AG04449 (cell line): ENCODE measurements at regions not wholly inside any gene's neighbourhood (a gene's known extent, or its start where the extent isn't known, plus 50 kb on each side); places are given as distances from the start of the nearest gene placed in this dataset.

Source experiments
- CTCF ChIA-PET: fragments of 350-600 bp; formaldehyde crosslinking; extraction: SDS; loops from one replicate; lab custom pipeline; 2021; ENCODE audit warnings: antibody characterized with exemption; lab: Yijun Ruan, JAX
- POLR2A ChIA-PET: fragments of 400-600, 350-600 bp; formaldehyde crosslinking; extraction: SDS; loops from one replicate; lab custom pipeline; 2020; ENCODE audit warnings: antibody characterized with exemption, inconsistent platforms; lab: Yijun Ruan, JAX
- DNase-seq: peaks from one replicate; pipeline ENCODE4 v3.0.0-alpha.2; 2010; ENCODE audit warnings: low read depth, low spot score
- H3K4me3 ChIP-seq: 2 replicates; pipeline ENCODE4 v1.5.1; 2011; ENCODE audit warnings: low read depth, mild to moderate bottlenecking, control low read depth, low read length
- TF ChIP-seq, protein P1 (sequence below): IDR thresholded peaks from one replicate; pipeline ENCODE4 v1.5.1; 2011; ENCODE audit warnings: mild to moderate bottlenecking, moderate library complexity, low read length, control low read depth, inconsistent platforms; ENCODE audit not compliant: insufficient read depth; ENCODE audit errors: missing control alignments

GRCh38 chr14:104239185-104239775, 100.9 kb downstream of the KIF26A start:
- no peak for DNase-seq
- H3K4me3 ChIP-seq = no peak overlapping the region
- POLR2A ChIA-PET = no interaction called here
- TF ChIP-seq, protein P1, sequence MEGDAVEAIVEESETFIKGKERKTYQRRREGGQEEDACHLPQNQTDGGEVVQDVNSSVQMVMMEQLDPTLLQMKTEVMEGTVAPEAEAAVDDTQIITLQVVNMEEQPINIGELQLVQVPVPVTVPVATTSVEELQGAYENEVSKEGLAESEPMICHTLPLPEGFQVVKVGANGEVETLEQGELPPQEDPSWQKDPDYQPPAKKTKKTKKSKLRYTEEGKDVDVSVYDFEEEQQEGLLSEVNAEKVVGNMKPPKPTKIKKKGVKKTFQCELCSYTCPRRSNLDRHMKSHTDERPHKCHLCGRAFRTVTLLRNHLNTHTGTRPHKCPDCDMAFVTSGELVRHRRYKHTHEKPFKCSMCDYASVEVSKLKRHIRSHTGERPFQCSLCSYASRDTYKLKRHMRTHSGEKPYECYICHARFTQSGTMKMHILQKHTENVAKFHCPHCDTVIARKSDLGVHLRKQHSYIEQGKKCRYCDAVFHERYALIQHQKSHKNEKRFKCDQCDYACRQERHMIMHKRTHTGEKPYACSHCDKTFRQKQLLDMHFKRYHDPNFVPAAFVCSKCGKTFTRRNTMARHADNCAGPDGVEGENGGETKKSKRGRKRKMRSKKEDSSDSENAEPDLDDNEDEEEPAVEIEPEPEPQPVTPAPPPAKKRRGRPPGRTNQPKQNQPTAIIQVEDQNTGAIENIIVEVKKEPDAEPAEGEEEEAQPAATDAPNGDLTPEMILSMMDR = no peak
- CTCF ChIA-PET = no interaction called here

DNA sequence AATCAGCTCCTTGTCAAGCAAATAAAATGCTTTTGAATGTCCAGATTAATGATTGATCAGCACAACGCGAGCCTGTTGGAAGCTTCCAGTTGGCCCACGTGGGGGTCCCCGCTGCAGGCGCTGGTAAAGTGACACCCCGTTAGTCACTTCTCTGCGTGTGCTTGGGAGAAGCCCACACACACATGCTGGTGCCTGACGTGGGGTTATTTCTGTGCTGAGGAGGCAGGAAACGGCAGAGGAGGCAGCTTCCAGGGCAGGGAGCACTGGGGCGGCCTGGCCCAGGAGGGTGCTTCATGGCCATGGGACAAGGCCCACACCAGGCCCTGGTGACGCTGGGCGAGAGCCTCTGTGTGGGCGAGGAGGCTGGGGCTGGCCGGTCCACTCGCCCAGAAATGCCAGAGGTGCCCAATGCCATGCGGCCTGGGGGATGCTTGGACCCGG, 101.5 kb downstream of the KIF26A start:
- H3K4me3 ChIP-seq = no peak overlapping the region
- CTCF ChIA-PET = no interaction called here
- POLR2A ChIA-PET = no interaction called here
- DNase-seq = no peak
- TF ChIP-seq, protein P1 = no peak

DNA sequence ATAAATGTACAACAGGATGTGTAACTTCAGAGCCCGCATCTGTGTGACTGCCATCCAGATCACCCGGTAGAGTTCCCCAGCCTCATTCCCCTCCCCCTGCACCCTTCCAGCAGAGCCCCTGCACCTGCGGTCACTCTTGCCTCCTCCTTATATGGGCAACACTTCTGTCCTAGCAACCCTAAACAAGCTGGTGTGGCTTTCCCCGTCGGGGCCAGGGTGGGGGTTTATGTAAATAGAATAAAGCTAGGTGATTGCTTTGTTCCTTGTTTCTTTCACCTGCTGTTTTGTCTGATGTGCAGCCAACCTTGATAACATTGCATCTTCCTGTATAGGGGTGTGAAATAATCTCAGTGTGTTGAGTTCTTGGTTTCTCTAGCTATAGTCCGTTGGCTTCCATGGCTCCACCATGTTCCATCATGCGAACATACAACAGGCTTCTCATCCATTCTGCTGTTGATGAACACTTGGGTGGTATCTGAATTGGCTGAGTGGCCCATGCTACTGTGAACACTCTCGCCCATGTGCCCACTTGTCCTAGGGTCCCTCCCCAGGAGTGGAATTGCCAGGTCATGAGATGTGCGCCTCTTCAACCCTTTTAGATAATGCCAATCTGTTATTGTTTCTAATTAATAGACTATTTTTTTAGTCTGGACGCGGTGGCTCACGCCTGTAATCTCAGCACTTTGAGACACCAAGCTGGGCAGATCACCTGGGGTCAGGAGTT, 102.2 kb downstream of the KIF26A start:
- TF ChIP-seq, protein P1 = no peak
- POLR2A ChIA-PET = no interaction called here
- no peak overlapping the region for H3K4me3 ChIP-seq
- CTCF ChIA-PET = no interaction called here
- DNase-seq = no peak

DNA sequence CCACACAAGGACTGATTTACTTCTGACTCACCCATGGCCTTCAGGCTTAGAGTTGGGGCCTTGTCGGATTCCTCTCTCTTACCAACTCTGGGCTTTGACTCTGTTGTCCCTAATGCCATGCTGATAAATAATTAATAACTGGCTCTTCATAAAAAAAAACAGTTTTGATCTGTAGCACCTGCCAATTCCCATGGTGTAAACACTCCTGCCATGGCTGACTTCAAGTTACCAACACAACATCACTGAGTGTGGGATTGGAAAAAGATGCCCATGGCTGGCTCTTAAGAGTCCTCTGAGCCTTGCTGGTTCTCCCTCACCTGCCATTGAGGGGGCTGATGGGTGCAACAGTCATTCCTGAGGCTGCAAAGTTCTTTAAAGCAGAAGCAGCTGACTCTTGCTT, 104.8 kb downstream of the KIF26A start:
- ChIA-PET CTCF (no interaction called here), POLR2A (no interaction called here)
- TF ChIP-seq, protein P1 = no peak
- DNase-seq = no peak
- H3K4me3 ChIP-seq = no peak overlapping the region

- ChIA-PET CTCF (no interaction called here), POLR2A (no interaction called here)
- no peak overlapping the region for H3K4me3 ChIP-seq
- TF ChIP-seq, protein P1 = no peak
- DNase-seq = no peak
Measured at GRCh38 chr14:104244221-104245011, 106.0 kb downstream of the KIF26A start.

DNA sequence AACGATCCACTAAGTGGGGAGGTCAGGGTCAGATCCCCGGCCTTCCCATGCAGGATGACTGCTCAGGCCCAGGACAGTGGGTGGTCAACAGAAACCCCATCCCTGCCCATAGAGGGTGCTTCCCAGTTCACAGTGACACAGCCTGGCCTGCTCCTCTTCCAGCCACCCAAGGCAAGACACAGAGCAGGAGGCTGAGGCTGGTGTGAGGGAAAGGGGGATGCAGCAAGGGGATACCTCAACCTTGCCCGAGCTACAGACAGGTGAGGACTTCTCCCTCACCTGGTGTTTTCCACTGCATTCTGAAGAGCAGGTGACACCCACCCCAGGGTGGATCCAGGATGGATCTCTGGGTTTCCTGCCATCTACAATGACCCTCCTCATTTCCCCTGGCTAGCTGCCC, 106.7 kb downstream of the KIF26A start:
- ChIA-PET CTCF (no interaction called here), POLR2A (no interaction called here)
- no peak for DNase-seq
- H3K4me3 ChIP-seq = no peak overlapping the region
- TF ChIP-seq, protein P1 = no peak
